OCI-LY7 (cell line): ENCODE measurements at regions not wholly inside any gene's neighbourhood (a gene's known extent, or its start where the extent isn't known, plus 50 kb on each side); places are given as distances from the start of the nearest gene placed in this dataset.

Source experiments
- CTCF ChIP-seq: fragments of 200-600 bp; sonication (generic); conservative IDR thresholded peaks from 2 replicates; pipeline ENCODE4 v1.5.1; 2014; ENCODE audit warnings: mild to moderate bottlenecking, antibody characterized with exemption, low read length, moderate library complexity, mixed read lengths
- EZH2phosphoT487 ChIP-seq: fragments of 200-600 bp; sonication (generic); IDR thresholded peaks from 2 replicates; pipeline ENCODE4 v1.6.1; 2018; ENCODE audit warnings: low read depth, borderline replicate concordance, mild to moderate bottlenecking, mixed run types, antibody characterized with exemption, low read length, moderate library complexity, mixed read lengths

- no peak for TF ChIP-seq CTCF
- no peak for TF ChIP-seq EZH2phosphoT487
Observed at GRCh38 chr2:48202863-48203642, 111.4 kb upstream of the FOXN2 start.
